Activated CD8-positive, alpha-beta memory T cell treated with anti-CD3 and anti-CD28 coated beads, Interleukin-2, amount 10 ng/mL, durations not matched to agents 7 days and 5 days (primary cell): ENCODE measurements at regions not wholly inside any gene's neighbourhood (a gene's known extent, or its start where the extent isn't known, plus 50 kb on each side); places are given as distances from the start of the nearest gene placed in this dataset.

Experiments used
- ATAC-seq: fragments of 150-1000 bp; cut with Tn5 transposase; one replicate; pipeline ENCODE4 v1.10.0; 2021; ENCODE audit warnings: moderate library complexity
- CTCF ChIA-PET: fragments of 350-600 bp; sonication (Branson Sonifier 250); formaldehyde crosslinking; loops from one replicate; lab custom pipeline; 2021; ENCODE audit warnings: antibody characterized with exemption; lab: Charles Lee
- DNase-seq: peaks from one replicate; pipeline ENCODE4 v3.0.0-alpha.2; 2020
- H3K27ac Mint-ChIP-seq: one replicate; pipeline ENCODE4 v1.8.0; 2021; ENCODE audit warnings: mild to moderate bottlenecking, mixed read lengths
- H3K27me3 Mint-ChIP-seq: one replicate; pipeline ENCODE4 v1.8.0; 2021; ENCODE audit warnings: mixed read lengths
- H3K36me3 Mint-ChIP-seq: one replicate; pipeline ENCODE4 v1.8.0; 2021; ENCODE audit warnings: mild to moderate bottlenecking, mixed read lengths
- H3K4me1 Mint-ChIP-seq: one replicate; pipeline ENCODE4 v1.8.0; 2021; ENCODE audit warnings: mixed read lengths
- H3K4me3 Mint-ChIP-seq: one replicate; pipeline ENCODE4 v1.8.0; 2021; ENCODE audit warnings: mild to moderate bottlenecking, moderate library complexity, mixed read lengths
- H3K9me3 Mint-ChIP-seq: one replicate; pipeline ENCODE4 v1.8.0; 2022; ENCODE audit warnings: low read depth, mixed read lengths

DNA sequence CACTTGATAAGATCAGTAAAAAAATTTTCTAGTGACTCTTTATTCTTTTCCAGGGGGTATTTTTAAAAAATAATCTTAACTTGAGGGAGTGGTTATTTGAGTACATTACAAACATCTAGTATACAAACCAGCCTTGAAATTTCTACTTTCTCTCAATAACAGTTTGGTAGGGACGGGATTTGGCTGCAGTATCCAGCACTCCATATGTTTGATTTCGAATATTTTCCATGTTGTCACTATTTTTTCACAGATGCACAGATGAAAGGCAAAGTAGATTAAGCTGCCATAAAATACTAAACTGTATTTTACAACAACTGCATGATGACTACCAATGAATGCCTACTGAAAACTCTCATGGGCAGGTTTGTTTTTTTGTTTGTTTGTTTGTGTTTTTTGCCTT is 225.0 kb downstream of the COX7B2 start:
- CTCF ChIA-PET = no interaction called here
- Mint-ChIP-seq H3K9me3 (peaks cover 10% of the 10 kb centered on the region), H3K4me1 (no peaks in the 10 kb centered on the region), H3K36me3 (no peaks in the 10 kb centered on the region), H3K27me3 (no peaks in the 10 kb centered on the region), H3K4me3 (no peak overlapping the region), H3K27ac (no peak overlapping the region)
- no peak for DNase-seq
- ATAC-seq = no peak

DNA sequence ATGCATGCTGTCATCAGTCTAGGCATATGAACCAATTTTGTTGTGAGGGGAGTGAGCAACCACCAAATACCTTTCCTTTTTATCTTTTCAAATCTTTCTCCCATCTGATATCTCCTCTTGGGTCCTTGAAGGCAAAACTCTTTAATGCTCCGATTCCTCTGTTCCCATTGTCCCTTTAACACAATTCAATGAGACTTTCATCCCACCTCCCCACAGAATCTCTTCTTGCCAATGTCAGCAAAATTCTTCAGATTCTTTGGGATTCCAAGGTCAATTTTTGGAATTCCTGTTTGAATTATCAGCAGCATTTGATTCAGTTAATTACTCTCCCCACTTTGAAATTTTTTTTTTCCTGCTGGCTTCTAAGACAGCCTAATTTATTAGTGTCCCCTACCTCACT is 232.7 kb downstream of the COX7B2 start:
- Mint-ChIP-seq H3K9me3 (peaks cover 7% of the 10 kb centered on the region), H3K36me3 (no peaks in the 10 kb centered on the region), H3K27ac (no peak overlapping the region), H3K4me1 (no peaks in the 10 kb centered on the region), H3K27me3 (no peaks in the 10 kb centered on the region), H3K4me3 (no peak overlapping the region)
- DNase-seq = no peak
- CTCF ChIA-PET = no interaction called here
- ATAC-seq = no peak

DNA sequence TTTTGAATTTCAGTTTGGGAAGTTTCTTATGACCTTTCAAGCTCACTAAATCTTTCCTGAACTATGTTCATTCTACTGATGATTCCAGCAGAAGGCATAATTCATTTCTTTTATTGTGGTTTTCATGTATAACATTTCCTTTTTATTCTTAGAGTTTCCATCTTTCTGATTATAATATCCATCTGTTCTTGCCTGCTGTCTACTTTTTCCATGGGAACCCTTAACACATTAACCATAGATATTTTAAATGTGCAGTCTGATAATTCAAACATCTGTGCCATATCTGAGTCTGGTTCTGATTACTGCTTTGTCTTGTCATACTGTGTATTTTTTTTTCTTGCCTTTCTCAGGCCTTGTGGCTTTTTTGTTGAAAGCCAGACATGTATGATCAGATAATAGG is 234.7 kb downstream of the COX7B2 start:
- CTCF ChIA-PET = no interaction called here
- Mint-ChIP-seq H3K4me1 (no peaks in the 10 kb centered on the region), H3K27me3 (no peaks in the 10 kb centered on the region), H3K36me3 (no peaks in the 10 kb centered on the region), H3K27ac (no peak overlapping the region), H3K9me3 (peaks cover 7% of the 10 kb centered on the region), H3K4me3 (no peak overlapping the region)
- ATAC-seq (no peak), DNase-seq (no peak)

DNA sequence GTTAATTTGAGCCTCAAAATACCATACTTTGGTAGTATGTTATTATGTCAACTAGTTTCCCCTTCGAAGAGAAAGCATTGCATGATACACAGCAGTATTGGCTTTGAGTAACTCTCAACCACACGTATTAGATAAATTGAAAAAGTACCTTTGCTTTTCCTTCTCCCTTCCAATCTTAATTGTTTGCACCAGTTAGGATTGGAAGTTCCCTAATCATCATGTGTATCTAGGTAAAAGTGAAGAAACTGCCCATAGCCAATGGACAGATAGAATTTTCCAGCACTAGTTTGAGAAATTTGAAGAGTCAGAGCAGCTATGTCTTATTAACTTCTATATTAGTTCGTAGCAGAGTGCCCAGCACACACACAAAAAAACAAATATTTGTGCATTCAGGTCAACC is 241.3 kb downstream of the COX7B2 start:
- CTCF ChIA-PET = no interaction called here
- no peak overlapping the region for H3K4me3 Mint-ChIP-seq
- no peak for DNase-seq

DNA sequence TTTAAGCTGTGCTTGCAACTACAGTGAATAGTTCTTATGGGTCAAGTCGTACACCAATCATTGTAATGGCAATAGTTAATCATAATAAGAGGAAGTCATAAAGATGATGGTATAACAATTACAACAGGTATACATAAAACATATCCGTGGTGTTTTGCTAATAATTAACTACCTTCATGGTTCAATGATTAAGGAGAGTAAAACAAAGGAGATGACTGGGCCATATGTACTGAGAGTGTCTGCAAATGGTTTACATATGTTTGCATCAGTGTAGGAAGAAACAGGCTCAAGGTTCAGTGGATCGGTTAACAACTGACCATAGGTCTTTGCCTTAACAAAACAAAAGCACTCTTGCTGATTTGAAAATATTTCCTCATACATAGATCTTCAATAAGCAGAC is 253.0 kb downstream of the COX7B2 start:
- no peak for ATAC-seq
- no peak overlapping the region for H3K27ac Mint-ChIP-seq

More for the DNA sequence above, 241.3 kb downstream of the COX7B2 start:
- ATAC-seq = no peak
- no peaks in the 10 kb centered on the region for H3K4me1 Mint-ChIP-seq
- H3K36me3 Mint-ChIP-seq = no peaks in the 10 kb centered on the region
- H3K27me3 Mint-ChIP-seq = no peaks in the 10 kb centered on the region
- no peaks in the 10 kb centered on the region for H3K9me3 Mint-ChIP-seq
- H3K27ac Mint-ChIP-seq = no peak overlapping the region

DNA sequence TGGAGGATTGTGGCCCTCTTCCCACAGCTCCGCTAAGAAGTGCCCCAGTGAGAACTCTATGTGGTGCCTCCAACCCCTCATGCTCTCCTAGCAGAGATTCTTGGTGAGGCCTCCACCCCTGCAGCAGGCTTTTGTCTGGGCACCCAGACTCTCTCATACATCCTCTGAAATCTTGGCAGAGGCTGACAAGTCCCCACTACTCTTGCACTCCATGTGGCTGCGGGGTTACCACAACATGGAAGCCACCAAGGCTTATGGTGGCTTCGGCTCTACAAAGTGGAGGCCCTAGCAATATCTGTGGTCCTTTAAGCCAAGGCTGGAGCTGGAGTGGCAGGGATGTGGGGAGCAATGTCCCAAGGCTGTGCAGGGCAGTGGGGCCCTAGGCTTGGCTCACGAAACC is 255.2 kb downstream of the COX7B2 start:
- no peak for DNase-seq
- Mint-ChIP-seq H3K36me3 (no peaks in the 10 kb centered on the region), H3K4me1 (no peaks in the 10 kb centered on the region), H3K9me3 (no peaks in the 10 kb centered on the region), H3K27me3 (no peaks in the 10 kb centered on the region), H3K4me3 (no peak overlapping the region), H3K27ac (no peak overlapping the region)
- CTCF ChIA-PET = no interaction called here
- ATAC-seq = no peak

More for the DNA sequence above, 253.0 kb downstream of the COX7B2 start:
- no peak for DNase-seq
- Mint-ChIP-seq H3K27me3 (no peaks in the 10 kb centered on the region), H3K36me3 (no peaks in the 10 kb centered on the region), H3K9me3 (peaks cover 2% of the 10 kb centered on the region), H3K4me1 (no peaks in the 10 kb centered on the region), H3K4me3 (no peak overlapping the region)
- CTCF ChIA-PET = no interaction called here

DNA sequence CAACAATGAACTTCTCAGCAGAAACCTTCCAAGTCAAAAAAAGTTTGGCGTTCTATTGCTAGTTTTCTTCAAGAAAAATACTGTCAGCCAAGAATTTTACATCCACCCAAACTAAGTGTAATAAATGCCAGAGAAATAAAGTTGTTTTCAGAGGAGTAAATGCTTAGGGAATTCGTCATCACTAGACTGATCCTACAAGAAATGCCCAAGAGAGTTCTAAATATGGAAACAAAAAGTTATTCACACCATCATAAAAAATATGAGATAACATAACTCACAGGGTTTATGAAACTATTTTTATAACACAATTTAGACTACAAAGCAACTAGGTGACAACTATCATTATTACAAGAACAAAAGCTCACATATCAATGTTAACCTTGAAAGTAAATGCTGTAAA is 259.5 kb upstream of the GABRA2 start:
- no peak overlapping the region for H3K27ac Mint-ChIP-seq
- no peak overlapping the region for H3K4me3 Mint-ChIP-seq
- no peaks in the 10 kb centered on the region for H3K27me3 Mint-ChIP-seq
- CTCF ChIA-PET = no interaction called here
- no peaks in the 10 kb centered on the region for H3K9me3 Mint-ChIP-seq
- H3K4me1 Mint-ChIP-seq = no peaks in the 10 kb centered on the region
- ATAC-seq (no peak), DNase-seq (no peak)
- H3K36me3 Mint-ChIP-seq = no peaks in the 10 kb centered on the region

DNA sequence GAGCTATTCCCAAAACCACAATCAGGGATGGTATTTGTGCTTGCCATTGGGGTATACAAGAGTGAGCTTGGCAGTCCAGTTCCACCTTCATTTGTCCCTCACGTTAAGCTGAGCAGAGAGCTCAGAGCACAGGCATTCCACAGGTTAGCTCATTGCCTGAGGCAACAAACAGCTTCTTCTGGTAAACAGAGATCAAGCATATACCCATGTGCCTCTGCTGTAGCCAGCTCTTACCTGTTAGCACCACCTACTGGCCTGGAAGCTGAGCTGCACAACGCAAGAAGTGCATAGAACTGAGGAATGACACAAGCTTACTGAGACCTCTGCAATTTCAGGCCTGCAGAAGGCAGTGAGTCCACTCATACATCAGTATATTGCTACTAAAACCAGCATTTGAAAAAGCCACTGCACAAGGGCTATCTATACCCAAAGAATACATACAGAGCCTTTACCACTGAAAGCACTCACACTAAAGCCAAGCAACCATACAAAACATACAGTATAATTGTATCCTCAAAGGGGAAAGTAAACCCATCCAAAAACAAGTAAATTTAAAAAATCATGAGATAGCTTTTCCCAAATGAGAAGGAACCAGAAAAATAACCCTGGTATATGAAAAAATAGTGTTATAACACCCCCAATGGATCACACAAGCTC is 258.3 kb upstream of the GABRA2 start:
- ATAC-seq (no peak), DNase-seq (no peak)
- no peaks in the 10 kb centered on the region for H3K9me3 Mint-ChIP-seq
- CTCF ChIA-PET = interaction anchor here (0.8 kb wide), 1 partner anchor 15 kb away, joined by 3 read pairs; no protein-coding TSS in a partner anchor
- H3K27ac Mint-ChIP-seq = no peak overlapping the region
- H3K27me3 Mint-ChIP-seq = no peaks in the 10 kb centered on the region
- no peak overlapping the region for H3K4me3 Mint-ChIP-seq
- no peaks in the 10 kb centered on the region for H3K36me3 Mint-ChIP-seq
- no peaks in the 10 kb centered on the region for H3K4me1 Mint-ChIP-seq

DNA sequence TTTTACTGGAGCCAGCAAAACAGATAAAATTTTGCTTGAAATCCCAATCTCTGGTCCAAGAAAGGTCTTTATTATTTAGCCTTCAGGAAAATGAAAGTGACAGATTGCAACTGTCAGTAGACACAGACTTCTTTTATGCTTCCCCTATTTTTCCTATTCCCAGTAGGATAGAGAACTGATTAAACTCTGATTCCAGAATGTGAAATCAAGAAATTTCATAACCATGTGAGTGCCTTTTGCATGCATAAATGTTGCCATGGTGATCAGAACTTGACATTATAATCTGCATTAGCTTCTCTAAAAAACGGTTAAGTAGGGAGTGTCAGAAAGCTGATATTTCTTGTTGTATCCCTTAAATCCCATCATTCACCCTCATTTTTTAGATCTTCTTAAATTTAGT is 255.2 kb upstream of the GABRA2 start:
- DNase-seq = no peak
- H3K4me3 Mint-ChIP-seq = no peak overlapping the region
- CTCF ChIA-PET = no interaction called here
- no peak overlapping the region for H3K27ac Mint-ChIP-seq
- no peaks in the 10 kb centered on the region for H3K9me3 Mint-ChIP-seq
- no peaks in the 10 kb centered on the region for H3K4me1 Mint-ChIP-seq
- ATAC-seq = no peak
- H3K36me3 Mint-ChIP-seq = no peaks in the 10 kb centered on the region
- no peaks in the 10 kb centered on the region for H3K27me3 Mint-ChIP-seq
